Body of pancreas (tissue), 4 donors: ENCODE measurements at regions not wholly inside any gene's neighbourhood (a gene's known extent, or its start where the extent isn't known, plus 50 kb on each side); places are given as distances from the start of the nearest gene placed in this dataset.

Experiments used
- ATAC-seq: fragments of 150-250 bp; one replicate; pipeline ENCODE4 v1.9.1; 2016
- DNase-seq, 4 donors: peaks; one replicate each; pipeline ENCODE4 v3.0.0-alpha.2; 2019
- H3K27ac ChIP-seq, 4 donors: fragments of 200-600 bp; sonication (generic); 1 replicate in 3 of 4; 2 replicates in 1 of 4; pipeline versions ENCODE4 v1.5.1 to v1.6.1; 2016 to 2019; ENCODE audit warnings: mild to moderate bottlenecking in 1 of 4, mixed read lengths in 1 of 4, moderate library complexity in 1 of 4
- H3K27me3 ChIP-seq, 2 donors: fragments of 200-600 bp; sonication (generic); one replicate each; pipeline ENCODE4 v1.6.0; 2016; ENCODE audit warnings: mild to moderate bottlenecking in 1 of 2
- H3K36me3 ChIP-seq, 2 donors: fragments of 200-600 bp; sonication (generic); replicated peaks in 1 of 2; 2 replicates each; pipeline ENCODE4 v1.5.1; 2016; ENCODE audit warnings: low read depth in 2 of 2; ENCODE audit not compliant: insufficient read depth in 1 of 2
- H3K4me1 ChIP-seq: fragments of 200-600 bp; sonication (generic); one replicate; pipeline ENCODE4 v1.6.0; 2016
- H3K4me3 ChIP-seq, 2 donors: fragments of 200-600 bp; sonication (generic); 1 replicate in 1 of 2; 2 replicates in 1 of 2; pipeline ENCODE4 v1.5.1; 2016 to 2019
- H3K9me3 ChIP-seq, 3 donors: fragments of 200-600 bp; sonication (generic); 1 replicate in 2 of 3; 2 replicates in 1 of 3; pipeline ENCODE4 v1.5.1; 2016
- POLR2A ChIP-seq, 3 donors: fragments of 450-650 bp; IDR thresholded peaks; one replicate each; pipeline ENCODE4 v1.6.1; 2016; ENCODE audit warnings: antibody characterized with exemption in 3 of 3, mild to moderate bottlenecking in 2 of 3
- WGBS, 2 donors: methylation state at CpG; one replicate each; pipeline ENCODE4 v1.1.5; 2017; 5-methylcytosine and 5-hydroxymethylcytosine counted together
- intact Hi-C: fragments of 100-400 bp; cut with DNase I; formaldehyde crosslinking; loops from one replicate; pipeline ENCODE4 v1.15.1; 2023
- TF ChIP-seq, protein P1 (sequence below), 7 experiments: fragments of 450-650 bp in 4 of 7; fragments of 200-600 bp in 3 of 7; sonication (generic) in 3 of 7; IDR thresholded peaks; one replicate each; pipeline ENCODE4 v1.5.1; 2016 to 2019; ENCODE audit warnings: antibody characterized with exemption in 7 of 7

DNA sequence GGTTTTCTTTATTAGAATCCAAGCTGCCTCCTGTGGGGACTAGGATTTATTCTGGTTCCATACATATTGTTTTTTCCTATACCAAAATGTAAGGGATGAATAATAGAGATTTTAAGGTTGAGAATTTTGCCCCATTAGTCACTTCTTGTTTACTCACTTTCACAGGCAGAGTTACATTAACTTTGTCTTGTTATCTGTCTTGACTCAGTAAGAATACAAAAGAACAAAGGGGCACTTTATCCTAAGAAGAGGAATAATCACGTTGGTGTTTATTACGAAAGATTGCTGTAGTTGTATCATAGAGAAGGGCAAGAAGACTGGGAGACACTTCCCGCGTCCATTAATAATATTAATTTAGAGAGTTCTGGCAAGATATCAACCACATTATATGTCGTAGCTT is 599.7 kb upstream of the FTMT start:
- WGBS, 2 donors = 29 to 32% methylated on average over 5 of the region's 5 CpGs
- no peak for ATAC-seq
- Histone ChIP-seq H3K27me3 (no peaks in the 10 kb centered on the region), H3K9me3 (no peaks in the 10 kb centered on the region), H3K4me1 (peaks cover 3% of the 10 kb centered on the region), H3K4me3 (no peak overlapping the region), H3K36me3 (no peaks in the 10 kb centered on the region), H3K27ac (no peak overlapping the region)
- intact Hi-C loops = no loop called here
- no peak for DNase-seq
- TF ChIP-seq POLR2A (IDR thresholded peaks at IDR 0.05) = no peak

DNA sequence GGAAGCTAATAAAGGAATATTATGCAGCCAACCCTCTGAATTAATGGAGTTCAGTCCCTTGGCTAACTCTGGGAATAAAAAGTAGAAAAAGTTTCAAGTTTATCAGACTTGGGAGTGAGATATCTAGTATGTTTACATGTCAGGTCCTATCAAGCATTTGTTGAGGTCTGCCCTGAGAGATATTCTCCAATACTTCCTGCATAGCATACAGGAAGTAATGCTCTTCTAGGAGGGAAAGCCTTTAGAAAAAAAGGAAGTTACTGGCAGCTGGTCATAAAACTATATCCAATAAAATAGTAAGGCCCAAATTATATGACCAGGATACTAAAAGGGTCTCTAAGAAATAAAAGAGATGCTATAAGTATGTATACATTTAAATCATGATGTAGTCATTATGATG is 594.1 kb upstream of the FTMT start:
- no peaks in the 10 kb centered on the region for H3K9me3 ChIP-seq
- no peak overlapping the region for H3K27ac ChIP-seq
- ATAC-seq (no peak), DNase-seq (no peak)
- H3K4me3 ChIP-seq = no peak overlapping the region
- no peaks in the 10 kb centered on the region for H3K27me3 ChIP-seq
- TF ChIP-seq POLR2A (IDR thresholded peaks at IDR 0.05) = no peak
- TF ChIP-seq, protein P1, sequence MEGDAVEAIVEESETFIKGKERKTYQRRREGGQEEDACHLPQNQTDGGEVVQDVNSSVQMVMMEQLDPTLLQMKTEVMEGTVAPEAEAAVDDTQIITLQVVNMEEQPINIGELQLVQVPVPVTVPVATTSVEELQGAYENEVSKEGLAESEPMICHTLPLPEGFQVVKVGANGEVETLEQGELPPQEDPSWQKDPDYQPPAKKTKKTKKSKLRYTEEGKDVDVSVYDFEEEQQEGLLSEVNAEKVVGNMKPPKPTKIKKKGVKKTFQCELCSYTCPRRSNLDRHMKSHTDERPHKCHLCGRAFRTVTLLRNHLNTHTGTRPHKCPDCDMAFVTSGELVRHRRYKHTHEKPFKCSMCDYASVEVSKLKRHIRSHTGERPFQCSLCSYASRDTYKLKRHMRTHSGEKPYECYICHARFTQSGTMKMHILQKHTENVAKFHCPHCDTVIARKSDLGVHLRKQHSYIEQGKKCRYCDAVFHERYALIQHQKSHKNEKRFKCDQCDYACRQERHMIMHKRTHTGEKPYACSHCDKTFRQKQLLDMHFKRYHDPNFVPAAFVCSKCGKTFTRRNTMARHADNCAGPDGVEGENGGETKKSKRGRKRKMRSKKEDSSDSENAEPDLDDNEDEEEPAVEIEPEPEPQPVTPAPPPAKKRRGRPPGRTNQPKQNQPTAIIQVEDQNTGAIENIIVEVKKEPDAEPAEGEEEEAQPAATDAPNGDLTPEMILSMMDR (IDR thresholded peaks at IDR 0.05) = no peak
- no peaks in the 10 kb centered on the region for H3K36me3 ChIP-seq
- intact Hi-C loops = no loop called here
- no peaks in the 10 kb centered on the region for H3K4me1 ChIP-seq

DNA sequence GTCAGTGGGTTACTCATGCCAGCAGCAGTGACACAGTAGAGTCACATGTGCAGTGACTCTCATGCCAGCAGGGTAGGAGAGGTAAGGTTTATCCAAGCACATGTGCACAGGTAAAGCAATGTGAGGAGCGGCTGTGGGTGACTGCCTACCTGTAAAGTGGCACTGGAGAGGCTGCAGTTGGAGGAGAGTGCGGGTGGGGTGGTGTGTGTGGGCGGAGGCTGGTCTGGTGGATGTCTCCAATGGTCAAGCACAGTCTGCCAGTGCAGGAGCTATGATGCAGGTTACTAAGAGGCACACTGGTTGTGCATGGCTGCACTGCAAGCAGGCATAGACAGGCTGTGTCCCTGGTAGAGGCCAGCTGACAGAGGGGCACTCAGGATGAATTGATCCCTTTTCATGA is 588.2 kb upstream of the FTMT start:
- no peaks in the 10 kb centered on the region for H3K27me3 ChIP-seq
- no peaks in the 10 kb centered on the region for H3K36me3 ChIP-seq
- no peaks in the 10 kb centered on the region for H3K4me1 ChIP-seq
- no peak for ATAC-seq
- intact Hi-C loops = no loop called here
- H3K9me3 ChIP-seq = no peaks in the 10 kb centered on the region
- 68 to 72% methylated on average over 3 of the region's 3 CpGs for WGBS, 2 donors
- TF ChIP-seq, protein P1 (IDR thresholded peaks at IDR 0.05) = no peak
- TF ChIP-seq POLR2A (IDR thresholded peaks at IDR 0.05) = no peak
- no peak for DNase-seq
- H3K4me3 ChIP-seq = no peak overlapping the region
- no peak overlapping the region for H3K27ac ChIP-seq

DNA sequence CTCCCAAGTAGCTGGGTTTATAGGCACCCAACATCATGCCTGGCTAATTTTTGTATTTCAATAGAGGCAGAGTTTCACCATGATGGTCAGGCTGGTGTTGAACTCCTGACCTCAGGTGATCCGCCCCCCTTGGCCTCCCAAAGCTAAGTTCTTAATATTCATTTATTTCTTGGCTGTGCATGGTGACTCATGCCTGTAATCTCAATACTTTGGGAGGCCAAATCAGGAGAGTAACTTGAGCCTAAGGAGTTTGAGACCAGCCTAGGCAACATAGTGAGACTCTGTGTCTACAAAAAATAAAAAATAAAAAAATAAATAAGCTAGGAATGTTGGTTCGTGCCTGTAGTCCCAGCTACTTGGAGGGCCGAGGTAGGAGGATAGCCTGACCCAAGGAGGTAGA is 587.1 kb upstream of the FTMT start:
- intact Hi-C loops = no loop called here
- Histone ChIP-seq H3K27ac (no peak overlapping the region), H3K36me3 (no peaks in the 10 kb centered on the region), H3K9me3 (no peaks in the 10 kb centered on the region), H3K27me3 (no peaks in the 10 kb centered on the region), H3K4me1 (no peaks in the 10 kb centered on the region), H3K4me3 (no peak overlapping the region)
- TF ChIP-seq, protein P1 (IDR thresholded peaks at IDR 0.05) = no peak
- TF ChIP-seq POLR2A (IDR thresholded peaks at IDR 0.05) = no peak
- DNase-seq (no peak), ATAC-seq (no peak)
- WGBS, 2 donors = 44 to 49% methylated on average over 3 of the region's 3 CpGs

DNA sequence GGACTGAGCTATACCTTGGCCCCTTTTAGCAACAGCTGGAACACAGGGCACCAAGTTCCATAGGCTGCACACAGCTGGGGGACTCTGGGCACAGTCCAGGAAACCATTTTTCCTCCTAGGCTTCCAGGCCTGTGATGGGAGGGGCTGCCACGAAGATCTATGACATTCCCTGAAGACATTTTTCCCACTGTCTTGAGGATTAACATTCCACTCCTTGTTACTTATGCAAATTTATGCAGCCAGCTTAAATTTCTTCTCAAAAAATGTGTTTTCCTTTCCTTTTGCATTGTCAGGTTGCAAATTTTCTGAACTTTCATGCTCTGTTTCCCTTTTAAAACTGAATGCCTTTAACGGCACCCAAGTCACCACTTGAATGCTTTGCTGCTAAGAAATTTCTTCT is 580.1 kb upstream of the FTMT start:
- Histone ChIP-seq H3K36me3 (no peaks in the 10 kb centered on the region), H3K9me3 (no peaks in the 10 kb centered on the region), H3K27ac (no peak overlapping the region), H3K4me1 (no peaks in the 10 kb centered on the region), H3K27me3 (no peaks in the 10 kb centered on the region), H3K4me3 (no peak overlapping the region)
- 60 to 72% methylated on average over 2 of the region's 2 CpGs for WGBS, 2 donors
- ATAC-seq (no peak), DNase-seq (no peak)
- TF ChIP-seq, protein P1 (IDR thresholded peaks at IDR 0.05) = no peak
- TF ChIP-seq POLR2A (IDR thresholded peaks at IDR 0.05) = no peak
- intact Hi-C loops = no loop called here
